C4-2B (cell line): ENCODE measurements at regions not wholly inside any gene's neighbourhood (a gene's known extent, or its start where the extent isn't known, plus 50 kb on each side); places are given as distances from the start of the nearest gene placed in this dataset.

Experiments used
- ZFX ChIP-seq: fragments of 450-650 bp; IDR thresholded peaks from 2 replicates; pipeline ENCODE4 v1.6.1; 2017
- TF ChIP-seq, protein P1 (sequence below): fragments of 450-650 bp; conservative IDR thresholded peaks from 2 replicates; pipeline ENCODE4 v1.5.1; 2017; ENCODE audit warnings: mild to moderate bottlenecking

DNA sequence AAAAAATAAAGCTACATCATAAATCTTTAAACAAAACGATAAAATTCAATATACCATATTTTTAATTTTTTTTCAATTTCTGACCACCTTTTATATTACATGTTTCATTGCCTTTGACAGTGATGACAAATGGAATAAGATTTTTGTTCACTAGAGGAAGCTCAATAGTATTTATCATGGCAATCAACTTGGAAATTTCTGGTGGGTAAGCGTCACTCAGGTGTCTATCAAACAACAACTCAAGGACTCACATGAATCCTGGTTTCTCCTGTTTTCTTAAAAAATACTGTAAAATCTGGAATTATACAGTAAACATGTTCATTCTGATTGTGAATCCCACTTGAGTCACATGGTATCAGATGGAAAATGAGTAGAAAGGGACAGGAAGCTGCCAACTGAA, 782.2 kb downstream of the OTOL1 start:
- TF ChIP-seq, protein P1, sequence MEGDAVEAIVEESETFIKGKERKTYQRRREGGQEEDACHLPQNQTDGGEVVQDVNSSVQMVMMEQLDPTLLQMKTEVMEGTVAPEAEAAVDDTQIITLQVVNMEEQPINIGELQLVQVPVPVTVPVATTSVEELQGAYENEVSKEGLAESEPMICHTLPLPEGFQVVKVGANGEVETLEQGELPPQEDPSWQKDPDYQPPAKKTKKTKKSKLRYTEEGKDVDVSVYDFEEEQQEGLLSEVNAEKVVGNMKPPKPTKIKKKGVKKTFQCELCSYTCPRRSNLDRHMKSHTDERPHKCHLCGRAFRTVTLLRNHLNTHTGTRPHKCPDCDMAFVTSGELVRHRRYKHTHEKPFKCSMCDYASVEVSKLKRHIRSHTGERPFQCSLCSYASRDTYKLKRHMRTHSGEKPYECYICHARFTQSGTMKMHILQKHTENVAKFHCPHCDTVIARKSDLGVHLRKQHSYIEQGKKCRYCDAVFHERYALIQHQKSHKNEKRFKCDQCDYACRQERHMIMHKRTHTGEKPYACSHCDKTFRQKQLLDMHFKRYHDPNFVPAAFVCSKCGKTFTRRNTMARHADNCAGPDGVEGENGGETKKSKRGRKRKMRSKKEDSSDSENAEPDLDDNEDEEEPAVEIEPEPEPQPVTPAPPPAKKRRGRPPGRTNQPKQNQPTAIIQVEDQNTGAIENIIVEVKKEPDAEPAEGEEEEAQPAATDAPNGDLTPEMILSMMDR = no peak
- TF ChIP-seq ZFX = no peak
